Caki2 (cell line): ENCODE measurements at regions not wholly inside any gene's neighbourhood (a gene's known extent, or its start where the extent isn't known, plus 50 kb on each side); places are given as distances from the start of the nearest gene placed in this dataset.

Experiments used
- DNase-seq: peaks from one replicate; pipeline ENCODE4 v3.0.0-alpha.2; 2015; ENCODE audit warnings: low read depth
- in situ Hi-C: cut with HindIII; loops from 2 replicates; pipeline ENCODE4 v1.10.0; 2016; ENCODE audit warnings: low sequenced_read_pairs, low pct_unique_long_range_greater_than_20kb, mixed read lengths

DNA sequence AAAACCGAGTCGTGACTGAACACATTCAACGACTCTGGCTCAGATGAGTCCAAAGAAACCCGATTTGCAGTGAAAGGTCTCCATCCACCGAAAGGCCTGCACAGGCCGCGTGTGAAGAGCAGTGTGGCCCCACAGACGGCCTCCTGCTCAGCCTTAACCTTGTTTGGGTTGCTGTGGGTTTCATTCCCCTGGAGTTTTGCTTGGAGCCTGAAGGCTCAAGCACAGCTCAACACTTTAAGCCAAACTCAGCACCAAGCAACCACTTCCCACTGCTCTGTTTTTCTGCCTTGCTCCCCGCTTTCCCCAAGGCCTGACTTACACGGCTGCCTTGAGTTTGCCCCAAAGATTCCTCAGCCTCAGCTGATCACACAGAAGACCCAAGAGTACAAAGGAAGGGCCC is 398.2 kb upstream of the NFE2L3 start:
- in situ Hi-C loops, result no loop called here
- DNase-seq, result no peak

DNA sequence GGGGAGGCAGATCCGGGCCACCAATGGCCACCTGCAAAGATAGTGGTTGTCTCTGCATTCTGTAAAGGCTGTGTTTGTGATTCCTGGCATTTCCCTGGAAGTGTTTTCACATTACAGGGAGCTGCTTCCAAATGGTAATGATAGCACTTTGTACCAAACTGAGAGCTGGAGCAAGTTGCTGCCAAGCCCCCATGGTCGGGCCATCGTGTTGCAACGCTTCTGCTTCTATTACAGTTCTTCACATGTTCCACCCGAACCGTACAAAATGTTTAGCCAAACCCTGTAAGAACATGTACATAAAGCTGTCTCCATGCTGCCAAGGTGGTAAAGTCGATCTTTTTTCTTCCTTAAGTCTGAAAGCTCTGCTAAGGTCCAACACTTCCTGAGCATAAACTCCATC is 397.7 kb upstream of the NFE2L3 start:
- DNase-seq, result no peak
- in situ Hi-C loops, result no loop called here

DNA sequence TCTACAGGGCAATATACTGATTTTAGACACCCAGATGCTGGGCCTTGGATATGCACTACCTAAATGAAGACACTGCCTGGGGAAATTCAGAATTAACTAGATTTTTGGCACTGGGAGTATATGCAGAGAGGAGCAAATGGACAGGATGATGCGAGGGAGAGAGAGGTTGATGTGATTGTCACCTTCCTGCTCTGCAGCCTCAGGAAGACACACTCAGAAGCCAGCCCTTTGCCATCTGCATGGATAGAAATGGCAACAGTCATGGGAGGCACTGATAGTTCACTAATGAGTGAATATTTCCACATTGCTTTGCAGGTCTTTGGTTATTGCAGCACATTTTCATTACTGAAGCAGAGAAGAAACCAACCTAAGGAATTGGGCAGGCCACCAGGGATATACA is 397.2 kb upstream of the NFE2L3 start:
- in situ Hi-C loops, result no loop called here
- no peak for DNase-seq

DNA sequence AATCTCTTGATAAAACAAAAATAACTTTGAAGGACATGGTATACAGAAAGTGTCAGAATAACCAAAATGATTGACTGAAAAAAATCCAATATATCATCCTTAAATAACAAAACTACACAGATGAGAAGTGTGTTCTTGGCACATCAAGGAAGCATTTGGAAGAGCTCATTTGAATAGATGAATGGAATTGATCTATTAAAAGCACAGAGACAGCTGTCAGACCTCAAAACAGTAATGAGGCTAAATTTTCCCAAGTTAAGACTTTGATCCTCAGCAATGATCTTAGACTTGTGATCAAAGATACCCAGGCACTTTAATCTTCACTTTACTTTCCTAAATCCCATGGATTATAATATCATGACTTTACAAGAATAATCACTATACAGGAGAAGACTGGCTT is 395.4 kb upstream of the NFE2L3 start:
- in situ Hi-C loops, result no loop called here
- no peak for DNase-seq

DNA sequence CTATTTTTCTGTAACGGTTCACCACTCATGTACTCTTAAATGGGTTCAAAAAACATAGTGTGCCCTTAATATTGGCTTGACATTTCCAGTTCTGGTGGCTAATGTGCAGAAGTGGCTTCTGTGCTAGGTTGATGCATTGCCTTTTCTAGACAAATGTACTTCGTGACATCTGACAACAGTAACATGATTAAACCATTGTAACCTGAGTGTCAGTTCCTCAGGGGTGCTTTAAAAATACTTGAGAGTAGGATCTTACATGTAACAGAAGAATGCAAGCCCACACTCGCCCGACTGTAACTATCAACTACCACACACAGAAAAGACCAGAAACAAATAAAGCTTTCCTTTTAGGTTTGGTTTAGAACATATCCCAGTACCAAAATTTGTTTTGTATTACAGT is 393.4 kb upstream of the NFE2L3 start:
- in situ Hi-C loops, result no loop called here
- DNase-seq, result no peak

DNA sequence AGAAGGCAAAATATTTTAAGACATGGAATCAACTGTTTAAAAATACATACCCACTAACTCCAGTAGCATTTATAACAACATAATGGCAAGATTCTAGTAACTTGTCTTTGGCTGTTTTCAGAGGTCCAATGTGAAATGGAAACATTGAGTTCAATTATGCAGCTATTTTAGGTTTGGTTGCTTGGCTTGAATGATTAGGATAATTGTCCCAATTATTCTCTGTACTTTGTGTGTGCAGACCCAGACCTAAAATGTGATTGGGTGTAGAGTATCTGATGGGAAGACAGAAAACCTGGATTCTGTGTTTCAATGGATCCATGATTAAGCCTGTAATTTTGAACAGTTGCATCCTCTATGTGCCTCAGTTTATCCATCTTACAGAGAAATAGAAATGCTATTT is 392.7 kb upstream of the NFE2L3 start:
- in situ Hi-C loops, result no loop called here
- DNase-seq, result no peak

DNA sequence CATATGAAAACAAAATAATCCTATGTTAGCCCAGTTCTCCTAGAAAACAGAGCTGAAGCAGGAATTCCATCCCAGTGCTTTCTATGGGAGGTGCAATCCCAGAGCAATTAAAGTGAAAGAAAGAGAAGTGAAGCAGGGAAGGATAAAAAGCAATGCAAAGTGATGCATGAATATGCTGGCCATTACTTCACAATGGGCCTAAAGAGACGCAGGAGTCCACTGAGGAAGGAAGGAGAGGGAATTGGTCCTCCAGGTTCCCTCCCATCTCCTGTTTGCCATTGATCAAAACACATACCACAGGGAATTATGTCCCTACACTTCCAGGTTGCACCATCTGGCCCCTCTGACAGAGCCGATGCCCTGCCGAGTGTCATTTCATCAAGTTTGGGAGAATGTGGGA is 392.2 kb upstream of the NFE2L3 start:
- DNase-seq, result no peak
- in situ Hi-C loops, result no loop called here

DNA sequence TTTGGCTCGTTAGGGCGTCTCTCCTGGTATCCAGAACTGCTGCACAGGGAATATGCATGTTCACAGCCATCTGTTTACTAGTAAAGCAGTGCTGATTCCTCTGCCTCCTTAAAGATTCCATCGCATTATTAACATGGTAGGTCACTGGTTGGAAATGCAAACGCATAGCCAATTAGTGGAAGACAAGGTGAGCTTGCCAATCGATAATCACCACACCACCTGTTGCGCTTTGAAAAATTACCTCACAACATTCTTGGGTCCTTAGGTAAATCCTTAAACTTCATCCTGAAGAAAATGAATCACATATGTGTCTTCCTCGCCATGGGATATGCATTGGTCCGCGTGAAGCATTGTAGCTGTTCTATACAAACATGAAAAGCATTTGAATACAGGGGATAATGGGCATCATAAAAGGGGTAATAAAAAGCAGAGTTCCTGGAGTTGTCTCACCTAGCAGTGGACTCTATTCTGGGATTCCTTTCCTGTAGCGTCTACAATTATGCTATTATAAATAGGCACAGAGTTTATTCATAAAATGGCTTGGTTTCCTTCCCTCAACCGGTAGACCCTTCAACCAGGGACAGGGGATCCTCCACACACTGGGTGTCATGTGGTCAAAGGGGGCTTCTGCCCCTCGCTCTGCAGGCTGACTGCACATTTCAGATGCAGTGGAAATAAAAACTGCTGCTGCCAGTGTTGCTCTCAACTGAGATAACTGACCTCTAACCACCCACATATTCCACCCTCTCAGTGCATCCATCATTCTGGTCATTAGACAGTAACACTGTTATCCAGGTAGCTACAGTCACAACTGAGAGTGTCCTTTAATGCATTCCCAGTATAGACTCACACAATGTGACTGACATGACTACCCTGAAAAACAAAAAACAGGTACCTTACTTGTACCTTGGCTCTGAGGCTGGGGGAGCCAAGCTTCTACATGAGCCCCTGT is 389.2 kb upstream of the NFE2L3 start:
- in situ Hi-C loops, result no loop called here
- DNase-seq, result no peak

DNA sequence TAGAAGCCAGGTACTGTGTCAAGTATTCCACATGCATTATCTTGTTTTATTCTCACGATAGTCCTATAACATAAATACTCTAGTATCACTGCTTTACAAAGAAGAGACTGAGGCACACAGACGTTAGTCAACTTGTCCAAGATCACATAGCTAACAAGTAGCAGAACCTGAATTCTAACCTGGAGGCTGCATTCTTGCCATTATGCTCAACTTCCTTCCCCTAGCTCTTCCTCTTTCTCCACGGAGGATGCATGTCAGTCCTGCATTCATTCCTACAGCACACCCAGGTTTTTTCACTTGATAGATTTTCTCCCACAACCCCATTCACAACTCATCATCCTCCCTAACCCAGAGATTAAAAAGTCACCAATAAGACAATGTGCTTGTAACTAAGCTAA is 388.5 kb upstream of the NFE2L3 start:
- in situ Hi-C loops, result no loop called here
- no peak for DNase-seq

DNA sequence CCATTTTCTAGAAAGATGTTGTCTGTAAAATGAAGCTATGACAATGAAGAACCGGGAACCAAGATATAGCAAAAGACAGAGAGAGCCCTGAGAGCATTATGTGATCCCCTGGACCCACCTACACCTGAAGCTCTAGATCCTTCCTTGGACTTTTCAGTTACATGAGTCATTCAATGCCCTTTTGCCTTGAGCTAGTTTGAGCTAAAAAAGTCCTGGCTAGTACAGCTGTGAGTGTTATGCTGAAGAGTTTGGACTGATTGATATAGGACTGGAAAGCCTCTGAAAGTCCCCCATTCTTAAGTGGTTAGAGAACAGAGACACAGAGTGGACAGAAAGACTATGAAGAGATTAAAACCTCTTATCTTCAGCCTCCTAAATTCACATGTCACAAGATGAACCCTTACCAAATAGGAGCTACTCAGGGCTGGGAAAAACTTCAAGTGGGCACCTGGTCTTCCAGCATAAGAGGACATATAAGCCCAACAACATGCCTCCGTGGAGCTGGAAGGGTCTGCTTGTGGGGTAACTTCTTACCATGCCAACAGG is 386.8 kb upstream of the NFE2L3 start:
- in situ Hi-C loops, result no loop called here
- no peak for DNase-seq

DNA sequence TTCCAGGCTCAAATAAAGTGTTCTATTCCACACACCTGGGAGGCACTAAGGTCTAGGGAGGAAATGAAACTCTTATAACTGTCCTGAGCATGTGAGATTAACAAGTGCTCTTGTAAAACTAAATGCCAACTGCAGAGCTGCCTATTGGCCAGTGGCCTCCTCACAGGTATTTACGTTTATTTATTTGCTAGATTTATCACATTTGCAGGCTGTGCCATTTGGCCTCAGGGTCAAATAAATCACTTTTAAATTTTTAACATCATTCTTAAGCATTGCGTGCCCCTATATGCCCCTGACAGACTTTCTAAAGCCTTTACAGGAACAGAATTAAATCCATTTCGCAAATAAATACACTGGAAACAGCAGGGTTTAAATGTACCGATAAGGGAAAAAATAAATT is 381.8 kb upstream of the NFE2L3 start:
- in situ Hi-C loops, result no loop called here
- DNase-seq, result no peak

DNA sequence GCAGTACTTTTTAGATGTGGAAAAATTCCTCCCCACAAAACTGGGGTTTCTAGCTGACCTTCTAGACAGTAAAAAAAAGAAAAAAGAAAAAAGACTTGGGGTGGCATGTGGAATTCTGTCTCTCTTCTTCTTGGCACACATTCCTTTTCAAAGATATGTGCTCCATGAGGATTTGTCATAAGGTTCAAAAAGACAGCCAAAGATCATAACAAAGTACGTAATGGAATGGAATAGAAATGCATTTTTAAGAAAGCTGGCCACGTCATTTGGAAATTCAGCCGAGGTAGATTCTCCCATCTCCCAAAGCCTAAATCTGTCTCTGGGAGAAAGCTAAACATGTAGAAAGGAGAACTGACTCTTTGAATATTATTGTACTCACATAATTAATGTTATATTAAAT is 381.3 kb upstream of the NFE2L3 start:
- in situ Hi-C loops, result no loop called here
- DNase-seq, result no peak

DNA sequence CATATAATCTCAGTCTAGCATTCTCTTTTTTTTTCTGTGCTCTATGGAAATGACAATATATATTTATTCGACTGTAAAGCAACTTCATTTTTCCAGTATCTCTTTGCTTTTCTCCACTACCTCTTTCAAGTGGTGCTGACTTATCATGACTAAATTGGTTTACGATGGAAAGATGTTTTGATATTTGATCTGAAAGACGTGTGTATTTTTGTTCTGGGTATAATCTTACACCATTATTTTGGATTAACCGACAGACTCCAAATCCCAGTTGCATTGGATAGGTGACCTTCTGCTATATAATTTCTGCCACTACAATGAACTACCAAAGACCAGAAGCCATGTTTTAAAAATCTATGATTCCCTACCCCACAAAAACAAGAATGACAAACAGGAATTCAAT is 380.5 kb upstream of the NFE2L3 start:
- DNase-seq, result no peak
- in situ Hi-C loops, result no loop called here

DNA sequence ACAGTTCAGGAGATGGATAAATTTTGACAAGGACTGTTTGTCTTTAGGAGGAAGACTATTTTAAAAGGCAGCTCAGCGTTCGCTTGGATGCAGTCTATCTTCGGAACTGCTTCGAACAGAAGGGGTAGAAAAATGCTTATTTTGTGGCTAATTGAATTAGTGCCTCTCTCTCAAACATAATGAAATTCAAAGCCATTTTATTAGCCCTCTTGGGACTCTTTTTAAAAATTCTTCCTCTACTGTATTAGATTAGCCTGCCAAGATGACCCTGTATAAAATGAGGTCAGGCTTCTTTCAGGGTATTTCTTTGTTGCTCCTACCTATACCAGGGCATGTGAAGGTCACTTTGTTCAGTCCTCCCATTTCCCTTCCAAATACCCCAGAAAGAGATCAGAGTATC is 379.2 kb upstream of the NFE2L3 start:
- in situ Hi-C loops, result no loop called here
- DNase-seq, result no peak

DNA sequence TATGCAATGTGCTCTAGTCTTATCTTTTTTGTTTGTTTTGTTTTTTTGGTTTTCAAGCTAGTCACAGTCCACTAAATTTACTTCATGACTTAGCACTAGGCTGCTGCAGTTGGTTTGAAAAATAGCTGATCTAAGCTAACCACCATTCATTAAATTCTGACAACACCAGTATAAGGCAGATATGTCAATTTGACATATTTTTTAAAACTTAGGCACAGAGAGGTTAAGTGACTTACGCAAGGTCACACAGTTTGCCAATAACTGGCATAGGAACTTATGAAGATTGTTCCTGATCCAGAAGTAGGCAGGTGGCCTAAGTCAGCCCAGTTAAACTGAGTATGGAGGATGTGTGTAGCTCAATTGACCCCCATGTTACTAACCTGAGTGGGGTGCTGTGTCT is 377.3 kb upstream of the NFE2L3 start:
- in situ Hi-C loops, result no loop called here
- DNase-seq, result no peak

DNA sequence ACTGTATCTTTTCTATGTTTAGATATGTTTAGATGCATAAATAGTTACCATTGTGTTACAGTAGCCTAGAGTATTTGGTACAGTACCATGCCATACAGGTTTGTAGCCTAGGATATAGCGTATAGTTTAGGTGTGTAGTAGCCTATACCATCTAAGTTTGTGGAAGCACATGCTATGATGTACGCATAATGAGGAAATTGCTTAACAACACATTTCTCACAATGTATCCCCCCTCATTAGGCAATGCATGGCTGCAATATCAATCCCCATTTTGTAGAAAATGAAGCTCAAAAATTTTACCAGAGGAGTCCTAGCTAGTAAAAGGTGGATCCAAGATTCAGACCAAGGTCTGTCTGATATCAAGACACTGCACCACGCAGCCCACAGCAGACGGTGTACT is 376.4 kb upstream of the NFE2L3 start:
- in situ Hi-C loops, result no loop called here
- DNase-seq, result no peak

DNA sequence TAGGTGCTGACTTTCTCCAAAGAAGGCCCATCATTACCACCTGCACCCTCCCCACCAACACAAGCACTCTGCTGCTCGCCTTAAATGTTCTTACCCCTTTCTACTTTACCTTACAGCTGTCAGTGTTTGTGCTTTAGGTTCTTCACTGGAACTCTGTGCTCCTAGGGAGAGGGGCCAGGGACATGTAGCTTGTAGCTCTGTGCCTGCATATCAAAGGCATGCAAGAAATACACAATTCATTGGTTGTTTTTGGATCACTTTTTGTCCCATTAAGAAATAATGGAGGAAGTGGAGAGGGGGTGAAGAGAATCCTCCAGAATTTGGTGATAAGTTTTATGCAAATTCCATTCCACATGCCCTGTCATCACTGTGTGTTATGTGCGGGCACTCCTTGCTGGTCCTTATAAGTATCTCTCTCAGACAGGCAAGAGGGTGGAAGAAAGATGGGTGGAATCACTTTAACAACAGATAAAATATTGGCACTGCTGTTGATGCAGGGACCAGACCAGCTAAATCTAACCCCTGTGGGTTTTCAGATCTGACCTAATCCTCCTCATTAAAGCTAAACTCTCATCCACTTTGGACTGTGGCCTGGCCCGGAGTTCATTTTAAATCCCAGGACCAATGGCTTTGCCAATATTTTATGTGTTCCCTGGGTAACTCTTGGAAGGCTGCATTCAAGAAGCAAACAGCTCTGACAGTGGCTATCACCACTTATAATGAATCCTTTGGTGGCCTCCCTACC is 375.8 kb upstream of the NFE2L3 start:
- in situ Hi-C loops, result no loop called here
- DNase-seq, result no peak

DNA sequence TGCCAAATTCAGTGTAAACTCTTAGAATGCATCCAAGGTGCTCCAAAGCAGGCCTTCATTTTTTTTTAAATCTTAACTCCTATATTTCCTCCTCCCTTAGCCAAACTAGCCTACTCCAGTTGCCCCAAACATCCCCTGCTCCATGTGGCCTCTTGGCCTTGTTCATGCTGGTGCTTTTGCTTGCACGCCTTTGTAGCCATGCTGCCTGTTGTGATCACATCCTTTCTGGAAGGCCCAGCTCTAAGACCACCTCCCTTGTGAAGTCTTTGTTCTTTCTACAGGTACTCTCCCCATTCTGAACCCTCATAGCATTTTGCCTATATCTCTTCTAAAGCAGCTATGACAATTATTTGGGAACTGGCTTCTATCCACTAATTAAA is 375.3 kb upstream of the NFE2L3 start:
- no peak for DNase-seq
- in situ Hi-C loops, result no loop called here

DNA sequence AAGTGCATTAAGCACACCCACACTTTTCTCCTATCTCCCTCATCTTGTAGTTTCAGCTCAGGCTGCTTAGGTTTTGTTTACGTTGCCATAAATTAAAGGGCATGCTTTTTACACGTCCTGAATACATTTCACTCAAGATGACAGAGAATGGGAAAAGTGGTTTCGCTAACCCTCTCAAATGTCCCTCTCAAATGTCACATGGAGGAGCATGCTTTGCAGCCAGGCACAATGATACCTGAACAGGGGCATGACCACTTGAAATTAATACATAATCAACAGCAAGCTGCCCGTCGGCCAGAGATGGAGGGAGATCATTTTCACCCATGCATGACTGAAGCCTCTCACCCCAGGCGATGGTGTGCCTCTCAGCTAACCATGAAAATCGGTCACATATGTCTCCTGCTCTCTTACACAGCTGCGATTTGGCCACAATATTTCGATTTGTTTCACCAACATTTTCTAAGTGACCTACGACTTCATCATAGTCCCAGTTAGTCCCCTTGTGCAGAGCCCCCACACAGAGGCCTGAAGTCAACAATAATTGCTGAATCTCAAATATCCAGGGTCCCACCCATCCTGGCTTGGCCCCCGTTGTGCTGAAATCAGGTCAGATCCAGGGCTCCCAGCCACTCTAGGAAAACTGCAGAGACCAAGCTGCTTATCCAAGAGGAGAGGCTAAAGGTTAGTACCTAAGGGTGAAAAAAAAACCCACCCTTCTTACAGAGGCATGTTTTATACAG is 373.9 kb upstream of the NFE2L3 start:
- no peak for DNase-seq
- in situ Hi-C loops, result no loop called here
